Epithelial cell of proximal tubule (primary cell): ENCODE measurements at regions not wholly inside any gene's neighbourhood (a gene's known extent, or its start where the extent isn't known, plus 50 kb on each side); places are given as distances from the start of the nearest gene placed in this dataset.

ENCODE experiments used
- DNase-seq: peaks from one replicate; pipeline ENCODE4 v3.0.0-alpha.2; 2011; ENCODE audit warnings: low read depth
- H3K4me3 ChIP-seq: 2 replicates; pipeline ENCODE4 v1.5.1; 2011; ENCODE audit warnings: low read depth, mild to moderate bottlenecking, low read length
- CTCF ChIP-seq: conservative IDR thresholded peaks from 2 replicates; pipeline ENCODE4 v1.5.1; 2012; ENCODE audit warnings: low read depth, mild to moderate bottlenecking, low read length

GRCh38 chr9:86801246-86801645 lies 146.1 kb downstream of the GAS1 start:
- no peak for DNase-seq
- no peak overlapping the region for H3K4me3 ChIP-seq
- TF ChIP-seq CTCF = no peak

- TF ChIP-seq CTCF = no peak
- no peak for DNase-seq
Measured at GRCh38 chr9:86800681-86801080, 146.6 kb downstream of the GAS1 start.

GRCh38 chr9:86798966-86799365 lies 148.3 kb downstream of the GAS1 start:
- DNase-seq = no peak
- no peak for TF ChIP-seq CTCF

More at GRCh38 chr9:86800681-86801080, 146.6 kb downstream of the GAS1 start:
- no peak overlapping the region for H3K4me3 ChIP-seq

GRCh38 chr9:86796666-86797065 lies 150.6 kb downstream of the GAS1 start:
- no peak for TF ChIP-seq CTCF

More at GRCh38 chr9:86798966-86799365, 148.3 kb downstream of the GAS1 start:
- no peak overlapping the region for H3K4me3 ChIP-seq

GRCh38 chr9:86795823-86796553 lies 151.3 kb downstream of the GAS1 start:
- no peak for TF ChIP-seq CTCF
- no peak for DNase-seq
- H3K4me3 ChIP-seq = no peak overlapping the region

More at GRCh38 chr9:86796666-86797065, 150.6 kb downstream of the GAS1 start:
- no peak for DNase-seq
- H3K4me3 ChIP-seq = no peak overlapping the region

GRCh38 chr9:86795047-86795442 lies 152.3 kb downstream of the GAS1 start:
- H3K4me3 ChIP-seq = no peak overlapping the region
- DNase-seq = no peak
- no peak for TF ChIP-seq CTCF
